Sciatic nerve (tissue), 2 donors: ENCODE measurements at regions not wholly inside any gene's neighbourhood (a gene's known extent, or its start where the extent isn't known, plus 50 kb on each side); places are given as distances from the start of the nearest gene placed in this dataset.
"Not testable (repeated sequence)": the region's sequence is repeated elsewhere in the genome, so short reads cannot be mapped to it uniquely, and the experiment has no call there.

Experiments used
- ATAC-seq: fragments of 200-7000 bp; cut with Tn5 transposase; one replicate; pipeline ENCODE4 v1.9.1; 2020; ENCODE audit warnings: mild to moderate bottlenecking, moderate library complexity
- DNase-seq: peaks from one replicate; pipeline ENCODE4 v3.0.0-alpha.2; 2020; ENCODE audit warnings: low spot score
- intact Hi-C: fragments of 100-400 bp; cut with DNase I; formaldehyde crosslinking; loops from one replicate; pipeline ENCODE4 v1.14.2; 2022
- donor health status: DM: no; HTN: no; CAD: no.
- donor health status: DM: no; HTN: no; CAD: no.

DNA sequence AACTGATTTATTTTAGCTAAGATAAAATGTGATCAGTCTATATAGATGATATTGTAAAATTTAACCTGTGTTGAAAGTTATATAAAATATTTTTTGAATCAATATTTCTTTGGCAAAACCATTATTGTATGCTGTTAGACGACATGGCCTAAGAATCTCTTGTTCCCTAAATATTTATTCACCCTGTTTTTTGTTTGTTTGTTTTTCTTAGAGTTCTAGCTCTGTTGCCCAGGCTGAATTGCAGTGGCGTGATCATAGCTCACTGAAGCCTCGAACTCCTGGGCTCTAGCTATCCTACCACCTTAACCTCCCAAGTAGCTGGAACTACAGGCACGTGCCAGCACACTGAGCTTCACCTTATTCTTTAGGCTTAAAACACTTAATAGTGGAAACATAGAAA is 410.7 kb downstream of the ARL4A start:
- ATAC-seq (peak; percentile 22), DNase-seq (no peak)
- intact Hi-C loops, result no loop called here

GRCh38 chr7:13099154-13099795 is 411.8 kb downstream of the ARL4A start:
- intact Hi-C loops, result no loop called here
- ATAC-seq, result peak; percentile 31
- no peak for DNase-seq

GRCh38 chr7:13104128-13104527 is 416.7 kb downstream of the ARL4A start:
- intact Hi-C loops, result no loop called here
- no peak for DNase-seq
- ATAC-seq, result no peak

DNA sequence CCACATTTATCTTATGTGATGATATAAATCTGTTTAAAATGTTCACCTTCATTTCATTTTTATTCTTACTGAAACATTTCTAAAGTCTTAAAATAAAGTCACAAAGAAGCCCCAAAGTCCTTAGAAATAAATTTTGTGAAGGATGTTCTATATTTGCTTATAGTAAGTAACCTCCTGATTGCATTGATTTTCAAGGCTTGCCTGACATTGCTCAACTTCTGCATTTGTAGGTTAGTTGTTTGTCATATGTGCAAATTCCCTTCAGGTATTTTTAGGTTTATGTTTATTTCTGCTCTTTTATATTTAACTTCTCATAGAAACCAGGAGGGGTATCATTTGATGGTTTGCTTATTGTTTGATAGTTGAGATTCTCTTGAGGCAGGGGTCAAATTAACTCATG is 417.8 kb downstream of the ARL4A start:
- ATAC-seq (no peak), DNase-seq (no peak)
- intact Hi-C loops, result no loop called here

DNA sequence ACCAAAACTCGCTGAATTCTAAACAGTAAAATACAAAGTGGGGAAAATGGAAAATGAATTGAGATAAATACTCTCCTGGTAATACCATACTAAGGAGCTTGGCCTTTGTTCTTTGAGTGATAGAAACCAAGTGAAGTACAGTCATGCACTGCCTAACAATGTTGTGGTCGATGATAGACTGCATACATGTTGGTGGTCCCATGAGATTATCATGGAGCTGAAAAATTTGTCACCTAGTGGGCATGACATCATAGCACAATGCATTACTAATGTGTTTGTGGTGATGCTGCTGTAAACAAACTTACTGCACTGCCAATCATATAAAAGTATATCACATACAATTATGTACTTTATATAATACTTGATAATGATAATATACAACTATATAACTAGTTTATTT is 419.1 kb downstream of the ARL4A start:
- ATAC-seq (no peak), DNase-seq (no peak)
- intact Hi-C loops, result no loop called here

DNA sequence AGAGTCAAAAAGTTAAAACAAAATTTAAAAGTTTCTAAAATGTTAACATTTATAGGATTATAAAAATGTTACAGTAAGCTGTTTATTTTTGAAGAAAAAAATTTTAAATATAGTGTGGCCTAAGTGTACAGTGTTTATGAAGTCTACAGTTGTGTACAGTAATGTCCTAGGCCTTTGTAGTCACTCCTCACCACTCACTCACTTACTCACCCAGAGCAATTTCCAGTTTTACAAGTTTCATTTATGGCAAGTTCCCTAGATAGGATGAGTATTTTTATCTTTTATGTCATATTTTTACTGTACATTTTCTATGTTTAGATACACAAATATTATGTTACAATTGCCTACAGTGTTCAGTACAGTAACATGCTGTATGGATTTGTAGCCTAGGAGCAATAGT is 419.9 kb downstream of the ARL4A start:
- DNase-seq (no peak), ATAC-seq (no peak)
- intact Hi-C loops, result no loop called here

- intact Hi-C loops, result no loop called here
- DNase-seq, result no peak
- no peak for ATAC-seq
Measured at GRCh38 chr7:13108061-13108460, 420.6 kb downstream of the ARL4A start.

- ATAC-seq, result no peak
- DNase-seq, result no peak
- intact Hi-C loops, result no loop called here
Measured at GRCh38 chr7:13109201-13109600, 421.8 kb downstream of the ARL4A start.

DNA sequence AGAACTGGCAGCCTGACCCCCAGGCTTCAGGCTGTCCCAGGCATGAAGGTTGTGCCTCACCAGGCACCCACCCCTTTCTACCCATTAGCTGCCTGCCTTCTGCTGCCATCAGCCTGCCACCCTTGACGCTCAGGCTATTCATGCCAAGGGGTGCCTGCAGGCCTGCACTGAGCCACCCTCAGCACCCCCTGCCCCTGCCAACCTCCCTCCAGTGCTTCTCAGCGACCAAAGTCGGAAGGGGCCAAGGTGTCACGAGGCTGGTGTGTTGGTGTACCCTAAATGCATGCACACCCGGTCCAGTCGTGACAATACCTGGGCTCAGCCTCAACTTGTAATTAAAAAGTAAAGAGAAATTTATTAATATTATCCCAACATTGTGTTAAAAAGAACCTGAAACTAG is 422.7 kb downstream of the ARL4A start:
- ATAC-seq (no peak), DNase-seq (no peak)
- intact Hi-C loops, result no loop called here

DNA sequence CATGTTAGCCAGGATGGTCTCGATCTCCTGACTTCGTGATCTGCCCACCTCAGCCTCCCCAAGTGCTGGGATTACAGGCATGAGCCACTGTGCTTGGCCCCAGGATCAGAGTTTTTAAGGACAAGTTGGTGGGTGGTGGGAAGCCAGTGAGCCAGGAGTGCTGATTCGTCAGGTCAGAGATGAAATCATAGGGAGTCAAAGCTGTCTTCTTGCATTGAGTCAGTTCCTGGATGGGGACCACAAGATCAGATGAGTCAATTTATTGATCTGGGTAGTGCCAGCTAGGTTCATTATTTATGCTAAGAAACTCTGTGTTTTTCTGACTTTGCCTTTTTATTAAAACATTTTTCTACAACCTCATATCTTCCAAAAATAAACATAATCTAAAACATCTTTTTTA is 423.8 kb downstream of the ARL4A start:
- DNase-seq (no peak), ATAC-seq (no peak)
- intact Hi-C loops, result no loop called here

DNA sequence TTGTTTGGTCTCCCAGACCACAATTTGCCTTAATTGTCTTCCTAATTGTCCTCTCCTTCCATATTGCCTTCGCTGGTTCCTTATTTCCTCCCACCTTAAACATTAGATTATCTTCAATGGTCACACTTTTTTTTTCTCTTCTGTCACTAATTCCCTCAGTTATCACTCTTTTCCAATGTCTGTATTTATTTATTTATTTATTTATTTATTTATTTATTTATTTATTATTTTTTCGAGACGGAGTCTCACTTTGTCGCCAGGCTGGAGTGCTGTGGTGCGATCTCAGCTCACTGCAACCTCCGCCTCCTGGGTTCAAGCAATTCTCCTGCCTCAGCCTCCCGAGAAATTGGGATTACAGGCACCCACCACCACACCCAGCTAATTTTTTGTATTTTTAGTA is 426.8 kb downstream of the ARL4A start:
- ATAC-seq, intact Hi-C loops, DNase-seq: not testable (repeated sequence)

- DNase-seq (no peak), ATAC-seq (peak; percentile 84)
- intact Hi-C loops, result no loop called here
Measured at GRCh38 chr7:13115157-13115772, 427.8 kb downstream of the ARL4A start.

DNA sequence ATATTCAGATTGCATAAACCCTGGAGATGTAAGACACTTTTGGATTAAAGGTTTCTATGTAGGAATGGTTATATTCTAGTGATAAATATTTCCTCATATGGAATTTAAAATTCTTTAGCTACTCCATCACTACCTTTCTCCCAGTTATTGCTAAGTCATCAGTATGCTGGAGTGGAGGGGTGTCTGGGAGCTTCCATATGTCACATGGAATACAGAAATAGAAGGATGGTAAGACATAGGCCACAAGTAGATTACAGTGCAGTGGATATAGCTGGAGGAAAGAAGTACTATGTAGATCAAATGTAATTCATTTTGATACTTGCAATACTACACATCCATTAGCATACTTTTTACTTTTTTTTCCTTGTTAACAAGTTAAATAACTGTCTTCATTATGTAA is 428.4 kb downstream of the ARL4A start:
- intact Hi-C loops, result no loop called here
- ATAC-seq (no peak), DNase-seq (no peak)

DNA sequence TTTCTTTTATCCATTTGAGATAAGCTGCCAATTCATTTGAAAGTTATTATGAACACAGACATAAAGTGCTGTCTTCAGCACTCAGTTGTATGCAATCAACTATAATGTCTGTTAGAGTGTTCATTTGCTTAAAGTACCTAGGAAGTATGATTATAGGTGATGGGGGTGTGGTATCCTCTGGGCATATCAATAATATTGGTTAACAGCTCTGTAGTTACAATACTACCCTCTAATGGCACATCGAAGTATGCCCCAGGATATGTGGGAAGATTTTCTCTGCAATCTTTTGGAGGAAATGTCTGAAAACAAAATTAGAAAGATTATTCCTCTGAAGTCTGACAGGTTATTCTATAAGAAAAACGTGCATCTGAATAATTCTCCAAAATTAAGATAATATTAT is 429.7 kb downstream of the ARL4A start:
- no peak for ATAC-seq
- intact Hi-C loops, result no loop called here
- no peak for DNase-seq

DNA sequence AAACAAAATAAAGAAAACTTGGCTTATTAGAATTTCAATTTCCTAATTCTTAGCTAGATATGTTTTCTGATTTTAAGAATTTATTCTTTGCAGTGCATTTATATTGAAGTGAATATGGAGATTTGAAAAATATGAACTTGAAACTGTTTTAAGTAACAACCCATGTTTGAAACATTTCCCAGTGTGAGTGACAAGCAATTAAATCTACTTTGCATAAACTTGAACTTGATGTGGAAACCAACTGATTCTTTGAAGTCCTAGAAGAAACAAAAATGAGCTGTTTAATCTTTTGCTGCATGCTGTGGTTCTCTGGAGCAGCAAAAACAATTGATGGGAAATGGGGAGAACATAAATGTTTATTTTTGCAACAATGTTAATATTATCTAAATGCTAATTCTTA is 430.2 kb downstream of the ARL4A start:
- intact Hi-C loops, result no loop called here
- DNase-seq (no peak), ATAC-seq (no peak)

GRCh38 chr7:13124629-13125028 is 437.2 kb downstream of the ARL4A start:
- DNase-seq, ATAC-seq, intact Hi-C loops: not testable (repeated sequence)

DNA sequence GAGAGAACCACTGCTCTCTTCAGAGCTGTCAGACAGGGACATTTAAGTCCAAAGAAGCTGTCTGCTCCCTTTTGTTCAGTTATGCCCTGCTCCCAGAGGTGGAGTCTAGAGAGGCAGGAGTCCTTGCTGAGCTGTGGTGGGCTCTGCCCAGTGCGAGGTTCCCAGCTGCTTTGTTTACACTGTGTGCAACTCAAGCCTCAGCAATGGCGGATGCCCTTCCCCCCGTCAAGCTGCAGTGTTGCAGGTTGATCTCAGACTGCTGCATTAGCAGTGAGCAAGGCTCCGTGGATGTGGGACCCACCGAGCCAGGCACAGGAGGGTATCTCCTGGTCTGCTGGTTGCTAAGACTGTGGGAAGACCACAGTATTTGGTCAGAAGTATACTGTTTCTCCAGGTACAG is 438.9 kb downstream of the ARL4A start:
- DNase-seq (no peak), ATAC-seq (no peak)

GRCh38 chr7:13130321-13130720 is 442.9 kb downstream of the ARL4A start:
- intact Hi-C loops, result no loop called here
- DNase-seq (no peak), ATAC-seq (no peak)

More for the DNA sequence above, 438.9 kb downstream of the ARL4A start:
- intact Hi-C loops, result no loop called here

- intact Hi-C loops, ATAC-seq, DNase-seq: not testable (repeated sequence)
Measured at GRCh38 chr7:13130906-13131305, 443.5 kb downstream of the ARL4A start.

GRCh38 chr7:13132314-13132713 is 444.9 kb downstream of the ARL4A start:
- intact Hi-C loops, result no loop called here
- ATAC-seq (no peak), DNase-seq (no peak)

DNA sequence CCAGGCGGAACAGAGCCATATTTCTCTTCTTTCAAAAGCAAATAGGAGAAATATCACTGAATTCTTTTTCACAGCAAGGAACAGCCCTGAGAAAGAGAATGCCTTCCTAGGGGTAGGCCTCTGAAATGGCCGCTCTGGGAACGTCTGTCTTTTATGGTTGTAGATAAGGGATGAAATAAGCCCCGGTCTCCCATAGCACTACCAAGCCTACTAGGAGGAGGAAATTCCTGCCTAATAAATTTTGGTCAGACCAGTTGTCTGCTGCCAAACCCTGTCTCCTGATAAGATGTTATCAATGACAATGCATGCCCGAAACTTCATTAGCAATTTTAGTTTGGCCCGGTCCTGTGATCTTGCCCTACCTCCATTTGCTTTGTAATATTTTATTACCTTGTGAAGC is 448.9 kb downstream of the ARL4A start:
- DNase-seq, ATAC-seq, intact Hi-C loops: not testable (repeated sequence)
